ENCODE measurements at regions not wholly inside any gene's neighbourhood (a gene's known extent, or its start where the extent isn't known, plus 50 kb on each side); places are given as distances from the start of the nearest gene placed in this dataset.

DNA sequence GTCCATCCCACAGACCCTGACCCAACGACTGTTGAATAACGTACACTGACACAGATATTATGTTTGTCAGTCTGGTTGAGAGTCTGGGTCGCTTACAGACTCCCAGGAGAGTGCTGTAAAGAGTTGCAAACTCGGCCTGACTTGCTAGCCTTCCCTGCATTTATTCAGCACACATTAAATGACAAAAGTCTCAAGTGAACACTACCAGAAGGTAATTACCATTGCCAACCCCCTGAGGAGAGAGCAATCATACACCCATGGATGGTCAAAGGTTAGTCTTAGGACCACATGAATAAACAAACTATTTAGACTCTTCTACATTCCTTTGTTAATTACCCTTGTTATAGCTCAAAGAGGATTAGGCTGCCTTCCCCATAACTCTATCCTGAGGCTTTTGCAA, 1048.6 kb downstream of the PCDH17 start:
- Mint-ChIP-seq H3K9me3 (ENCODE audit: low read depth, unreplicated experiment) (peaks cover 5% of the 10 kb centered on the region), H3K4me1 (ENCODE audit: low read depth, unreplicated experiment) (no peaks in the 10 kb centered on the region), H3K36me3 (ENCODE audit: insufficient read depth, unreplicated experiment) (no peaks in the 10 kb centered on the region), H3K27me3 (ENCODE audit: unreplicated experiment) (no peaks in the 10 kb centered on the region), H3K27ac (ENCODE audit: unreplicated experiment) (no peak overlapping the region), H3K4me3 (ENCODE audit: low read depth, unreplicated experiment) (no peak overlapping the region)
- CTCF ChIA-PET, result no interaction called here
- intact Hi-C loops (cut with micrococcal nuclease; ENCODE audit: unreplicated experiment), result no loop called here
- BruUV-seq (replicated peaks), result no TSS peak
- no peak for DNase-seq
- no peak for TF ChIP-seq CTCF (IDR thresholded peaks at IDR 0.05; ENCODE audit: unreplicated experiment)

GRCh38 chr13:58682616-58683015, 1051.1 kb downstream of the PCDH17 start:
- no peaks in the 10 kb centered on the region for H3K27me3 Mint-ChIP-seq (ENCODE audit: unreplicated experiment)
- no peak overlapping the region for H3K4me3 Mint-ChIP-seq (ENCODE audit: low read depth, unreplicated experiment)
- no peak for TF ChIP-seq CTCF (IDR thresholded peaks at IDR 0.05; ENCODE audit: unreplicated experiment)
- no TSS peak for BruUV-seq (replicated peaks)
- intact Hi-C loops (cut with micrococcal nuclease; ENCODE audit: unreplicated experiment), result no loop called here
- DNase-seq, result no peak
- H3K9me3 Mint-ChIP-seq (ENCODE audit: low read depth, unreplicated experiment), result peaks cover 5% of the 10 kb centered on the region
- CTCF ChIA-PET, result no interaction called here
- H3K36me3 Mint-ChIP-seq (ENCODE audit: insufficient read depth, unreplicated experiment), result no peaks in the 10 kb centered on the region
- H3K27ac Mint-ChIP-seq (ENCODE audit: unreplicated experiment), result no peak overlapping the region
- H3K4me1 Mint-ChIP-seq (ENCODE audit: low read depth, unreplicated experiment), result no peaks in the 10 kb centered on the region

GRCh38 chr13:58687148-58687547, 1055.6 kb downstream of the PCDH17 start:
- H3K9me3 Mint-ChIP-seq (ENCODE audit: low read depth, unreplicated experiment), result peaks cover 2% of the 10 kb centered on the region
- H3K36me3 Mint-ChIP-seq (ENCODE audit: insufficient read depth, unreplicated experiment), result no peaks in the 10 kb centered on the region
- intact Hi-C loops (cut with micrococcal nuclease; ENCODE audit: unreplicated experiment), result no loop called here
- CTCF ChIA-PET, result no interaction called here
- H3K4me1 Mint-ChIP-seq (ENCODE audit: low read depth, unreplicated experiment), result no peaks in the 10 kb centered on the region
- no peaks in the 10 kb centered on the region for H3K27me3 Mint-ChIP-seq (ENCODE audit: unreplicated experiment)
- BruUV-seq (replicated peaks), result no TSS peak
- no peak for TF ChIP-seq CTCF (IDR thresholded peaks at IDR 0.05; ENCODE audit: unreplicated experiment)
- no peak overlapping the region for H3K4me3 Mint-ChIP-seq (ENCODE audit: low read depth, unreplicated experiment)
- H3K27ac Mint-ChIP-seq (ENCODE audit: unreplicated experiment), result no peak overlapping the region
- DNase-seq, result no peak

DNA sequence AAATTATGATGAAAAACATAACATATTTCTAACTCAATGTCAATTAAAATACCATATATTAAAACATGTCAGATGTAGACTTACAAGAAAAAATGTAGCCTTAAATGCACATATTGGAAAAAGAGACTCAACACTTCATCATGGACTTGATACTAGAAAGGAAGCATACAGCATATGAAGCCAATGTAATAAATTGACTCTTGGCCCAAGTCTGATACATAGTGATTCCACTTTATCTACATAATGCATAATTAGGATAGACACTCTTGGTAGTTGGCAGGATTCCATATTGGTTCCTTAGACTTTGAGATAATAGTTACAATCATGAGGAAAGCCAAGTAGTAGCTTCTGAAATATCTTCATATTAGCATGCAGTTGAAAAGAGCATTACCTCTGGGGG, 1067.0 kb downstream of the PCDH17 start:
- DNase-seq, result no peak
- BruUV-seq (replicated peaks), result no TSS peak
- intact Hi-C loops (cut with micrococcal nuclease; ENCODE audit: unreplicated experiment), result no loop called here
- Mint-ChIP-seq H3K36me3 (ENCODE audit: insufficient read depth, unreplicated experiment) (no peaks in the 10 kb centered on the region), H3K27ac (ENCODE audit: unreplicated experiment) (no peak overlapping the region), H3K9me3 (ENCODE audit: low read depth, unreplicated experiment) (peaks cover 2% of the 10 kb centered on the region), H3K4me1 (ENCODE audit: low read depth, unreplicated experiment) (no peaks in the 10 kb centered on the region), H3K27me3 (ENCODE audit: unreplicated experiment) (no peaks in the 10 kb centered on the region), H3K4me3 (ENCODE audit: low read depth, unreplicated experiment) (no peak overlapping the region)
- TF ChIP-seq CTCF (IDR thresholded peaks at IDR 0.05; ENCODE audit: unreplicated experiment), result no peak
- CTCF ChIA-PET, result no interaction called here

- intact Hi-C loops (cut with micrococcal nuclease; ENCODE audit: unreplicated experiment), result no loop called here
- peaks cover 5% of the 10 kb centered on the region for H3K9me3 Mint-ChIP-seq (ENCODE audit: low read depth, unreplicated experiment)
- no peaks in the 10 kb centered on the region for H3K27me3 Mint-ChIP-seq (ENCODE audit: unreplicated experiment)
- H3K4me1 Mint-ChIP-seq (ENCODE audit: low read depth, unreplicated experiment), result no peaks in the 10 kb centered on the region
- CTCF ChIA-PET, result no interaction called here
- no TSS peak for BruUV-seq (replicated peaks)
- no peaks in the 10 kb centered on the region for H3K36me3 Mint-ChIP-seq (ENCODE audit: insufficient read depth, unreplicated experiment)
- DNase-seq, result no peak
- H3K27ac Mint-ChIP-seq (ENCODE audit: unreplicated experiment), result no peak overlapping the region
- no peak for TF ChIP-seq CTCF (IDR thresholded peaks at IDR 0.05; ENCODE audit: unreplicated experiment)
- H3K4me3 Mint-ChIP-seq (ENCODE audit: low read depth, unreplicated experiment), result no peak overlapping the region
Measured at GRCh38 chr13:58704953-58705352, 1073.4 kb downstream of the PCDH17 start.
